ENCODE measurements at regions not wholly inside any gene's neighbourhood (a gene's known extent, or its start where the extent isn't known, plus 50 kb on each side); places are given as distances from the start of the nearest gene placed in this dataset.

DNA sequence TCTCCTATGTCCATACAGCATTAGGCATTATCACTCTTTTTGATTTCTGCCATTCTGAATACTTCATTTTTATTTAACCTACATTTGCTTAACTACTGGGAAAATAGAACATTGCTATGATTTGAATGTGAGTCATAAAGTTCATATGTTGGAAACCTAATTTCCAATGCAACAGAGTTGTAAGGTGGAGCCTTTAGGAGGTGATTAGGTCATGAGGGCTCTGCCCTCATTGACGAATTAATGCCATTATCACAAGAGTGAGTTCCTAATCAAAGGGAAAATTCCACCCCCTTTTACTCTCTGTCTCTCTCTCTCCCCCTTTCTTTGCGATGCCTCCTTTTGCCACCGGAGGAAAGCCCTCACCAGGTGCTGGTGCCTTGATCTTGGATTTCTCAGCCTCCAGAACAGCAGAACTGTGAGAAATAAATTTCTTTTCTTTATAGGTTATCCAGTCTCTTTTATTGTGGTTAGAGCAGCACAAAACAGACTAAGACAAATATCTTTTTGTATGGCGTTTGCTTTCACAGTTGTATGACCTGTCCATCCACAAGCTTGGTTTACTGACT lies 180.1 kb upstream of the ARID2 start:
- WGBS, 2 donors: 59 to 81% methylated on average over 4 of the region's 4 CpGs
- H3K9me3 ChIP-seq (ENCODE audit: control insufficient read depth in 4 of 4, insufficient read depth in 3 of 4, low read length in 3 of 4): no peaks in the 10 kb centered on the region
- no peak overlapping the region for H3K27ac ChIP-seq (ENCODE audit: low read depth in 1 of 2, low read length in 1 of 2)
- no peak for DNase-seq
- no peaks in the 10 kb centered on the region for H3K36me3 ChIP-seq (ENCODE audit: control insufficient read depth in 4 of 4, insufficient read depth in 4 of 4, low read length in 4 of 4)
- H3K9ac ChIP-seq (ENCODE audit: insufficient read depth in 1 of 2, low read length in 2 of 2): no peak overlapping the region
- TF ChIP-seq, protein P1, sequence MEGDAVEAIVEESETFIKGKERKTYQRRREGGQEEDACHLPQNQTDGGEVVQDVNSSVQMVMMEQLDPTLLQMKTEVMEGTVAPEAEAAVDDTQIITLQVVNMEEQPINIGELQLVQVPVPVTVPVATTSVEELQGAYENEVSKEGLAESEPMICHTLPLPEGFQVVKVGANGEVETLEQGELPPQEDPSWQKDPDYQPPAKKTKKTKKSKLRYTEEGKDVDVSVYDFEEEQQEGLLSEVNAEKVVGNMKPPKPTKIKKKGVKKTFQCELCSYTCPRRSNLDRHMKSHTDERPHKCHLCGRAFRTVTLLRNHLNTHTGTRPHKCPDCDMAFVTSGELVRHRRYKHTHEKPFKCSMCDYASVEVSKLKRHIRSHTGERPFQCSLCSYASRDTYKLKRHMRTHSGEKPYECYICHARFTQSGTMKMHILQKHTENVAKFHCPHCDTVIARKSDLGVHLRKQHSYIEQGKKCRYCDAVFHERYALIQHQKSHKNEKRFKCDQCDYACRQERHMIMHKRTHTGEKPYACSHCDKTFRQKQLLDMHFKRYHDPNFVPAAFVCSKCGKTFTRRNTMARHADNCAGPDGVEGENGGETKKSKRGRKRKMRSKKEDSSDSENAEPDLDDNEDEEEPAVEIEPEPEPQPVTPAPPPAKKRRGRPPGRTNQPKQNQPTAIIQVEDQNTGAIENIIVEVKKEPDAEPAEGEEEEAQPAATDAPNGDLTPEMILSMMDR (IDR thresholded peaks at IDR 0.05; ENCODE audit: control extremely low read depth, extremely low read depth): no peak
- ATAC-seq (ENCODE audit: insufficient read depth, low FRiP score): no peak
- no peaks in the 10 kb centered on the region for H3K4me1 ChIP-seq (ENCODE audit: control insufficient read depth in 5 of 5, insufficient read depth in 5 of 5, low read length in 5 of 5)
- H3K4me3 ChIP-seq: no peak overlapping the region
- no peaks in the 10 kb centered on the region for H3K27me3 ChIP-seq (ENCODE audit: control insufficient read depth in 3 of 3, insufficient read depth in 3 of 3, low read length in 2 of 3)

DNA sequence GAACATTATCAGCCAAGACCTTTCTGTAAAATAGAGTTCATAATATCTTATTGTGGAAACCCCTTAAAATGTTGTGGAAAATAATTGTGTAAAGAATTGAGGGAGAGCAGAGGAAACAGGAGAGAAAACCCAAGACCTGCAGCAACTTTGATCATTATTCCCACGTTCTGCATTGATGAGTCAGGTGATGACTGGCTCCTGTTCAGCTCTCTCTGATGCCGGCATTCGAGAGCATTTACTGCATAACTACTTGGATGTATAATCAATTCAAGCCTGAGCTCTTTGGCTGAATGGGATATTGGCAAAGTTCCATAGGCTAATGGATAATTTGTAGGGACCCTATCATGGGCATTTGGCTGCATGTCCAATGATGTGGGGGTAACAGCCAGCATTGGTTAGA lies 176.3 kb upstream of the ARID2 start:
- Histone ChIP-seq H3K27me3 (ENCODE audit: control insufficient read depth in 3 of 3, insufficient read depth in 3 of 3, low read length in 2 of 3) (no peaks in the 10 kb centered on the region), H3K9ac (ENCODE audit: insufficient read depth in 1 of 2, low read length in 2 of 2) (no peak overlapping the region), H3K4me3 (no peak overlapping the region), H3K9me3 (ENCODE audit: control insufficient read depth in 4 of 4, insufficient read depth in 3 of 4, low read length in 3 of 4) (no peaks in the 10 kb centered on the region), H3K36me3 (ENCODE audit: control insufficient read depth in 4 of 4, insufficient read depth in 4 of 4, low read length in 4 of 4) (no peaks in the 10 kb centered on the region), H3K27ac (ENCODE audit: low read depth in 1 of 2, low read length in 1 of 2) (no peak overlapping the region), H3K4me1 (ENCODE audit: control insufficient read depth in 5 of 5, insufficient read depth in 5 of 5, low read length in 5 of 5) (no peaks in the 10 kb centered on the region)
- DNase-seq (no peak), ATAC-seq (ENCODE audit: insufficient read depth, low FRiP score) (no peak)
- TF ChIP-seq, protein P1 (IDR thresholded peaks at IDR 0.05; ENCODE audit: control extremely low read depth, extremely low read depth): no peak
- WGBS, 2 donors: 91 to 99% methylated on average over 3 of the region's 3 CpGs

DNA sequence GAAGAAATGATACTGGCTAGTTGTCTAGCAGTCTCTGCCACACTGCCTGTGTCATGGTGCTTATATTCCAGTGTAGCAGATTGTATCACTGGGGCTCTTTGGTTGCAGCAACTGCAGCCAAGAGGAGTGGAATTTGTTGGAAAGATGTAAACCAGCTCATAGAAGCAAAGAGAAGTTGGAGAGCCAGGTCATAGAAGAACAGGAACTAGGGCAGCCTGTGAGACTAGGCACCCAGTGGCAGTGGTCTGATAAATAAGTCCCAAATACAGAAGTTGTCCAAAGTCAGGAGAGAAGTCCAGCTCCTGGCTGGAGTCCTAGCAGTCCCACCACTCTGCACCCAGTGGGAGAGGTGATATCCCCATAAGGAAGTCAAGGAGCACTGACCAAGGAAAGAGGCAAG lies 172.5 kb upstream of the ARID2 start:
- no peak overlapping the region for H3K9ac ChIP-seq (ENCODE audit: insufficient read depth in 1 of 2, low read length in 2 of 2)
- no peak overlapping the region for H3K27ac ChIP-seq (ENCODE audit: low read depth in 1 of 2, low read length in 1 of 2)
- no peaks in the 10 kb centered on the region for H3K36me3 ChIP-seq (ENCODE audit: control insufficient read depth in 4 of 4, insufficient read depth in 4 of 4, low read length in 4 of 4)
- no peaks in the 10 kb centered on the region for H3K9me3 ChIP-seq (ENCODE audit: control insufficient read depth in 4 of 4, insufficient read depth in 3 of 4, low read length in 3 of 4)
- H3K27me3 ChIP-seq (ENCODE audit: control insufficient read depth in 3 of 3, insufficient read depth in 3 of 3, low read length in 2 of 3): no peaks in the 10 kb centered on the region
- H3K4me3 ChIP-seq: no peak overlapping the region
- H3K4me1 ChIP-seq (ENCODE audit: control insufficient read depth in 5 of 5, insufficient read depth in 5 of 5, low read length in 5 of 5): no peaks in the 10 kb centered on the region
- DNase-seq: no peak
- ATAC-seq (ENCODE audit: insufficient read depth, low FRiP score): no peak
- TF ChIP-seq, protein P1 (IDR thresholded peaks at IDR 0.05; ENCODE audit: control extremely low read depth, extremely low read depth): no peak

- WGBS, 2 donors: 96 to 98% methylated on average over 4 of the region's 4 CpGs
- no peak overlapping the region for H3K9ac ChIP-seq (ENCODE audit: insufficient read depth in 1 of 2, low read length in 2 of 2)
- ATAC-seq (ENCODE audit: insufficient read depth, low FRiP score): no peak
Observed at GRCh38 chr12:45558353-45558752, 171.2 kb upstream of the ARID2 start.

More at GRCh38 chr12:45558353-45558752, 171.2 kb upstream of the ARID2 start:
- no peak for DNase-seq
- H3K9me3 ChIP-seq (ENCODE audit: control insufficient read depth in 4 of 4, insufficient read depth in 3 of 4, low read length in 3 of 4): no peaks in the 10 kb centered on the region
- no peak overlapping the region for H3K27ac ChIP-seq (ENCODE audit: low read depth in 1 of 2, low read length in 1 of 2)
- H3K36me3 ChIP-seq (ENCODE audit: control insufficient read depth in 4 of 4, insufficient read depth in 4 of 4, low read length in 4 of 4): no peaks in the 10 kb centered on the region
- H3K4me3 ChIP-seq: no peak overlapping the region
- H3K4me1 ChIP-seq (ENCODE audit: control insufficient read depth in 5 of 5, insufficient read depth in 5 of 5, low read length in 5 of 5): no peaks in the 10 kb centered on the region
- TF ChIP-seq, protein P1 (IDR thresholded peaks at IDR 0.05; ENCODE audit: control extremely low read depth, extremely low read depth): no peak
- H3K27me3 ChIP-seq (ENCODE audit: control insufficient read depth in 3 of 3, insufficient read depth in 3 of 3, low read length in 2 of 3): no peaks in the 10 kb centered on the region
